KBM-7 (cell line): ENCODE measurements at regions not wholly inside any gene's neighbourhood (a gene's known extent, or its start where the extent isn't known, plus 50 kb on each side); places are given as distances from the start of the nearest gene placed in this dataset.

Experiments
- DNase-seq: peaks from one replicate; pipeline ENCODE4 v3.0.0-alpha.2; 2015
- in situ Hi-C: fragments of 300-500 bp; cut with MboI; formaldehyde crosslinking; loops from 2 replicates; pipeline ENCODE4 v1.14.3; 2020; ENCODE audit warnings: low sequenced_read_pairs, low pct_unique_long_range_greater_than_20kb, mixed read lengths

DNA sequence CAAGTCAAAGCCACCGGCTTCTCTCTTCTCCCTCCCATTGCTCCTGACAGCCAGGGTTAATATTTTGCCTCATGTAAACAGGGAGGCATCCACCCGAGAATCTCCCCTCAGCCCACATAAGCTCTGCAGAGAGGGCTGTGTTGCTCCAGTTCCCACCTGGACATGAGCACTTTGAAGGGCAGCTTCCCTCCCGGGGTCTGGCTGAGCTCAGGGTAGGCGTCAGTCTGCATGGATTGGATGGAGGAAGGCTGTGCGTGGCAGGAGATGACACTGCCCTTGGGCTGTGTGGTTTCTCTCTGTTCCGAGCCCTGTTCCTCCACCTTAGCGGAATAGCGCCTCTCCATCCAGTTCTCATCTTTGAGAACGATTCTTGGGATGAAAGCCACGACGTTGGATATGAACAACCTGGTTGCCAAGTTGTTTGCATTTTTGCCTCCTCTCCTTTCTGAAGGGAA, 53.7 kb upstream of the ETS2 start:
- no peak for DNase-seq
- in situ Hi-C loops: no loop called here

DNA sequence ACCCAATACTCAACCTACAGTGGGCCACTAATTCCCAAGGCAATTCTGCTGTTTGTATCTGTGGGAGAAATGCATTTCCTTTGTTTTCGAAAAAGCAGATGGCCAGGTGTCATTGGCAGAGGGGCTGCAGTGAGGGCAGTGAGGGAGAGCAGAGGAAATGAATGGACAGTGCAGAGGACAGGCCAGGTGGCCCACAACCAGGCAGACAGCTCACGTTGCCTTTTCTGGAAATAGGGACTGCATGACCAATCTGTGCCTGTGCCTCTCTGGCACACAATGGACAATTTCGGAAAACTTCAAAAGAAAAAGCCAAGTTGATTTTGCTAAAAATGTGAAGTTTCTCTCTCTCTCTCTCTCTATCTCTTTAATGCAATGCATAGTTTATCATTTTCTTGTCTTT, 52.6 kb upstream of the ETS2 start:
- DNase-seq: no peak
- in situ Hi-C loops: no loop called here

DNA sequence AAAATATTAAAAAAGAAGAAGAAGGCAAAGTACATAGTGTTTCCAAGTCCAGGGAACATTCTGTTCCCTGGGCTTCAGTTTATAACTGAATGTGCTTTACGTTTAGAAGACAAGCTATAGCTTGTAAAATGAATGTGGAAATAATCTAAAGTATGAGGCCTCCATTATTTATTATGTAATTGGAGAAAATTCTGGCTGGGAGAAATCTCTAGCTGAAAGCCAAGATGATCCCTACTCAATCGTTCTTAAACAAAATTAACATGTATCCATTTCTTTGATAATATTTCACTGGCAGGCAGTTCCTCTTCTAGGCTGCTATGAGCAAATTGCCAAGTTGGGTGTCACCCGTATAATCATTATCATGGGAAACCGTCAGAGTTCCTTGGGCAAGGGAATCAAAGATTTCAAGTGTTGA, 52.2 kb upstream of the ETS2 start:
- DNase-seq: no peak
- in situ Hi-C loops: no loop called here
